OCI-LY1 (cell line): ENCODE measurements at regions not wholly inside any gene's neighbourhood (a gene's known extent, or its start where the extent isn't known, plus 50 kb on each side); places are given as distances from the start of the nearest gene placed in this dataset.

Experiments
- H2AFZ ChIP-seq: fragments of 200-600 bp; sonication (generic), shearing (Covaris generic); 2 replicates; pipeline ENCODE4 v1.6.0; 2014; ENCODE audit warnings: antibody characterized with exemption, mild to moderate bottlenecking, low read length
- H3F3A ChIP-seq: fragments of 200-600 bp; sonication (generic), shearing (Covaris generic); 2 replicates; pipeline ENCODE4 v1.6.0; 2014; ENCODE audit warnings: mild to moderate bottlenecking, antibody characterized with exemption, low read length, moderate library complexity; ENCODE audit not compliant: insufficient read depth
- H3K27ac ChIP-seq: fragments of 200-600 bp; sonication (generic); 2 replicates; pipeline ENCODE4 v1.5.1; 2014; ENCODE audit warnings: low read length, mixed run types, mild to moderate bottlenecking, low read depth; ENCODE audit not compliant: poor library complexity, severe bottlenecking
- H3K27me3 ChIP-seq: fragments of 200-600 bp; sonication (generic); 2 replicates; pipeline ENCODE4 v1.6.0; 2014; ENCODE audit warnings: antibody characterized with exemption, mild to moderate bottlenecking, low read length, moderate library complexity; ENCODE audit not compliant: insufficient read depth
- H3K36me3 ChIP-seq: fragments of 200-600 bp; sonication (generic); 2 replicates; pipeline ENCODE4 v1.6.1; 2014; ENCODE audit warnings: mild to moderate bottlenecking, antibody characterized with exemption, low read length, moderate library complexity, mixed read lengths; ENCODE audit not compliant: insufficient read depth
- H3K4me1 ChIP-seq: fragments of 200-600 bp; sonication (generic); 2 replicates; pipeline ENCODE4 v1.5.1; 2014; ENCODE audit warnings: mild to moderate bottlenecking, low read length, moderate library complexity; ENCODE audit not compliant: insufficient read depth, severe bottlenecking
- H3K4me2 ChIP-seq: fragments of 200-600 bp; sonication (generic), shearing (Covaris generic); 2 replicates; pipeline ENCODE4 v1.6.1; 2014; ENCODE audit warnings: low read length
- H3K4me3 ChIP-seq: fragments of 200-600 bp; sonication (generic); 2 replicates; pipeline ENCODE4 v1.5.1; 2014; ENCODE audit warnings: low read length, low read depth, mild to moderate bottlenecking, mixed read lengths; ENCODE audit not compliant: poor library complexity, severe bottlenecking
- H3K79me2 ChIP-seq: fragments of 200-600 bp; shearing (Covaris generic); 2 replicates; pipeline ENCODE4 v1.6.1; 2016; ENCODE audit warnings: mixed run types, low read length, mixed read lengths; ENCODE audit not compliant: insufficient read depth
- H3K9ac ChIP-seq: fragments of 200-600 bp; sonication (generic), shearing (Covaris generic); 2 replicates; pipeline ENCODE4 v1.6.1; 2014; ENCODE audit warnings: mild to moderate bottlenecking, low read length, mixed read lengths
- H3K9me2 ChIP-seq: fragments of 200-600 bp; sonication (generic), shearing (Covaris generic); 2 replicates; pipeline ENCODE4 v1.6.1; 2014; ENCODE audit warnings: low read depth, mild to moderate bottlenecking, low read length, mixed read lengths
- H3K9me3 ChIP-seq: fragments of 200-600 bp; shearing (Covaris generic); 2 replicates; pipeline ENCODE4 v1.6.1; 2014; ENCODE audit warnings: low read length, mixed read lengths
- H4K20me1 ChIP-seq: fragments of 200-600 bp; sonication (generic), shearing (Covaris generic); 2 replicates; pipeline ENCODE4 v1.6.0; 2016; ENCODE audit warnings: mild to moderate bottlenecking, low read length; ENCODE audit not compliant: insufficient read depth
- CTCF ChIP-seq: fragments of 200-600 bp; sonication (generic), shearing (Covaris generic); IDR thresholded peaks from 2 replicates; pipeline ENCODE4 v1.5.1; 2017; ENCODE audit warnings: mild to moderate bottlenecking, antibody characterized with exemption, low read length, moderate library complexity, mixed read lengths
- EZH2 ChIP-seq: fragments of 200-600 bp; sonication (generic), shearing (Covaris generic); IDR thresholded peaks from 2 replicates; pipeline ENCODE4 v1.8.0; 2017; ENCODE audit warnings: borderline replicate concordance, mixed run types, mild to moderate bottlenecking, antibody characterized with exemption, low read length, moderate library complexity, mixed read lengths

- TF ChIP-seq CTCF (no peak), EZH2 (no peak)
- H2AFZ ChIP-seq = no peak overlapping the region
- H3K4me2 ChIP-seq = no peak overlapping the region
- H3K27ac ChIP-seq = no peak overlapping the region
- no peaks in the 10 kb centered on the region for H4K20me1 ChIP-seq
- no peaks in the 10 kb centered on the region for H3K36me3 ChIP-seq
- no peak overlapping the region for H3K9ac ChIP-seq
- H3F3A ChIP-seq = no peaks in the 10 kb centered on the region
- H3K27me3 ChIP-seq = no peaks in the 10 kb centered on the region
- H3K9me3 ChIP-seq = no peaks in the 10 kb centered on the region
- no peaks in the 10 kb centered on the region for H3K79me2 ChIP-seq
- no peaks in the 10 kb centered on the region for H3K9me2 ChIP-seq
- H3K4me1 ChIP-seq = no peaks in the 10 kb centered on the region
- no peak overlapping the region for H3K4me3 ChIP-seq
These were observed 246.2 kb downstream of the UACA start for GRCh38 chr15:70517194-70517590.

- H3K4me2 ChIP-seq = no peak overlapping the region
- H3F3A ChIP-seq = no peaks in the 10 kb centered on the region
- no peaks in the 10 kb centered on the region for H3K9me2 ChIP-seq
- no peak overlapping the region for H3K9ac ChIP-seq
- TF ChIP-seq CTCF = no peak
- H3K27me3 ChIP-seq = no peaks in the 10 kb centered on the region
- H3K4me3 ChIP-seq = no peak overlapping the region
- H4K20me1 ChIP-seq = no peaks in the 10 kb centered on the region
- H3K79me2 ChIP-seq = no peaks in the 10 kb centered on the region
- H2AFZ ChIP-seq = no peak overlapping the region
- no peaks in the 10 kb centered on the region for H3K9me3 ChIP-seq
- no peaks in the 10 kb centered on the region for H3K36me3 ChIP-seq
- H3K27ac ChIP-seq = no peak overlapping the region
- no peaks in the 10 kb centered on the region for H3K4me1 ChIP-seq
These were observed 246.8 kb downstream of the UACA start for GRCh38 chr15:70516408-70517193.

GRCh38 chr15:70514251-70514650 lies 249.1 kb downstream of the UACA start:
- Histone ChIP-seq H3K9ac (no peak overlapping the region), H4K20me1 (no peaks in the 10 kb centered on the region), H3K36me3 (no peaks in the 10 kb centered on the region; the same call in 1 of the 2 replicates), H3K4me2 (no peak overlapping the region), H3K27me3 (no peaks in the 10 kb centered on the region; the same call in 1 of the 2 replicates), H3K9me3 (peaks cover 5% of the 10 kb centered on the region; the same call in 1 of the 2 replicates), H3K4me3 (no peak overlapping the region), H3K27ac (no peak overlapping the region), H3K4me1 (no peaks in the 10 kb centered on the region), H3K9me2 (no peaks in the 10 kb centered on the region), H3F3A (no peaks in the 10 kb centered on the region), H3K79me2 (no peaks in the 10 kb centered on the region), H2AFZ (no peak overlapping the region)
- TF ChIP-seq EZH2 (no peak), CTCF (no peak)
